GM12892 (cell line): ENCODE measurements at regions not wholly inside any gene's neighbourhood (a gene's known extent, or its start where the extent isn't known, plus 50 kb on each side); places are given as distances from the start of the nearest gene placed in this dataset.

Experiments
- POLR2A ChIP-seq: IDR thresholded peaks from 2 replicates; pipeline ENCODE4 v1.6.1; 2011; ENCODE audit warnings: low read depth, low read length, control low read depth
- POLR2AphosphoS5 ChIP-seq: IDR thresholded peaks from 2 replicates; pipeline ENCODE4 v1.6.1; 2011; ENCODE audit warnings: low read depth, low read length, control low read depth

DNA sequence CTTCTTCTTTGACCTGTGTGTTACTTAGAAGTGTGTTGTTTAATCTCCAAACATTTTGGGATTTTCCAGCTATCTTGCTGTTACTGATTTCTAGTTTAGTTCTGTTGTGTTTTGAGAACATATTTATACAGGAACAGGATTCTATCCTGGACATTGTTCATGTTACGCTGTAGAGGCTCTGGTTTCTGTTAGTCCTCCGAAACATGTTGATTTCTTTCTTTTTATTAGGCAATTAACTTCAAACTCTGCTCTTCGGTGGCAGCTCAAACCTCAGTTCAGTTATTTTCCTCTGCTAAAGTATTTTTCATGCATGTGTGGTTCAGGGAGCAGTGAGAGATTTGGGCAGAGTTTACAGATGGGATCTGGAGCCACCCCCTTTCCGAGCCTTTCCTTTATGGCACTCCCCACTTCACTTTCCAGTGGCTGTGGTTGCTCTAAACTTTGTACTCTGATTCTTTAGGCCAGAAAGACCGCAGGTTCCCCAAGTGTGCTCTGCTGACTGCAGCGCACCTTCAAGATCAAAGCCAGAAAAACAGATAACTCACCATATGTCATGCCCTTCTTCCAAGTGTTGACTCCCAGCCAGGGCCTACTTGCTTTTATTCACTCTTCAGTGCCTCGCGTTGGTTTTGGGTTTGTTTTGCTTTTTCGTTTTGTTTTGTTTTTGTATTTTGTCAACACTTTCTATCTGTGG, 77.6 kb upstream of the KSR1 start:
- no peak for TF ChIP-seq POLR2AphosphoS5
- TF ChIP-seq POLR2A: no peak
